ENCODE measurements at regions not wholly inside any gene's neighbourhood (a gene's known extent, or its start where the extent isn't known, plus 50 kb on each side); places are given as distances from the start of the nearest gene placed in this dataset.

DNA sequence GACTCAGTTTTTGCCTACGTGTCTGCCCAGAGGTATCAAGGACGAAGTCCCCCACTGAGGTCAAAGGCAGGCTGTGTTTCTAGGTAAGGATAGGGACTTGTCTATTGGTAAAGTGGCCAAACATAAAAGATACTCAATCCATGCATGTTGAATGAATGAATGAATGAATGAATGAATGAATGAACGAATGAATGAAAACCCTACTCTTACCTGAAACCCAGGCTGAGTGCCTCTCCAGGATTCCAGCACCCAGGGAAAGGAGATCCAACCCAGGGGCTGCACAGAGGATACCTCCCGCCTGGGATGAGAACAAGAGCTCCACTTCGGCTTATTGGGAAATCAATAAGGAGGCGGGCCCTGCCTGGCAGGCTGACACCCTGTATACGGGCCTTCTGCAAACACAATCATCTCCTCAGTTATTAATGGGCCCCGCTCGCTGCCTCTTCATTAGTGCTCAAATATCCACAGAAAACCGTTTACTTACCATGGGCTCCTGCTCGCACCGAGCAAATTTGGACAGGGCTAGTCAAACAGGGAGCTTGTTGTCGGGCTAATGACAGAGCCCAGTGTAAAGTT, 177.4 kb downstream of the BUD13 start:
- Mint-ChIP-seq H3K27ac (no peak overlapping the region), H3K27me3 (ENCODE audit: insufficient read depth, low read depth) (peaks cover 17% of the 10 kb centered on the region), H3K9me3 (no peaks in the 10 kb centered on the region), H3K4me3 (no peak overlapping the region), H3K36me3 (no peaks in the 10 kb centered on the region), H3K4me1 (peaks cover 9% of the 10 kb centered on the region)
- H3K36me3 ChIP-seq: no peaks in the 10 kb centered on the region
- TF ChIP-seq, protein P1, sequence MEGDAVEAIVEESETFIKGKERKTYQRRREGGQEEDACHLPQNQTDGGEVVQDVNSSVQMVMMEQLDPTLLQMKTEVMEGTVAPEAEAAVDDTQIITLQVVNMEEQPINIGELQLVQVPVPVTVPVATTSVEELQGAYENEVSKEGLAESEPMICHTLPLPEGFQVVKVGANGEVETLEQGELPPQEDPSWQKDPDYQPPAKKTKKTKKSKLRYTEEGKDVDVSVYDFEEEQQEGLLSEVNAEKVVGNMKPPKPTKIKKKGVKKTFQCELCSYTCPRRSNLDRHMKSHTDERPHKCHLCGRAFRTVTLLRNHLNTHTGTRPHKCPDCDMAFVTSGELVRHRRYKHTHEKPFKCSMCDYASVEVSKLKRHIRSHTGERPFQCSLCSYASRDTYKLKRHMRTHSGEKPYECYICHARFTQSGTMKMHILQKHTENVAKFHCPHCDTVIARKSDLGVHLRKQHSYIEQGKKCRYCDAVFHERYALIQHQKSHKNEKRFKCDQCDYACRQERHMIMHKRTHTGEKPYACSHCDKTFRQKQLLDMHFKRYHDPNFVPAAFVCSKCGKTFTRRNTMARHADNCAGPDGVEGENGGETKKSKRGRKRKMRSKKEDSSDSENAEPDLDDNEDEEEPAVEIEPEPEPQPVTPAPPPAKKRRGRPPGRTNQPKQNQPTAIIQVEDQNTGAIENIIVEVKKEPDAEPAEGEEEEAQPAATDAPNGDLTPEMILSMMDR (IDR thresholded peaks at IDR 0.05): no peak
- no peak for TF ChIP-seq EZH2 (IDR thresholded peaks at IDR 0.05)
- TF ChIP-seq EZH2phosphoT487 (IDR thresholded peaks at IDR 0.05): no peak
- H3K27me3 ChIP-seq: no peaks in the 10 kb centered on the region
- no peaks in the 10 kb centered on the region for H3K9me3 ChIP-seq (ENCODE audit: low read depth)
- H3K79me2 ChIP-seq (ENCODE audit: low read depth): no peaks in the 10 kb centered on the region
- no peaks in the 10 kb centered on the region for H3F3A ChIP-seq (ENCODE audit: low read depth)
- no peak overlapping the region for H3K4me2 ChIP-seq
- no peak overlapping the region for H3K27ac ChIP-seq
- H3K9ac ChIP-seq: no peak overlapping the region
- no peaks in the 10 kb centered on the region for H3K4me1 ChIP-seq
- no peak overlapping the region for H2AFZ ChIP-seq (replicated peaks)
- H3K4me3 ChIP-seq: no peak overlapping the region
- no peaks in the 10 kb centered on the region for H4K20me1 ChIP-seq (ENCODE audit: low read depth)
- DNase-seq (ENCODE audit: low spot score): no peak

DNA sequence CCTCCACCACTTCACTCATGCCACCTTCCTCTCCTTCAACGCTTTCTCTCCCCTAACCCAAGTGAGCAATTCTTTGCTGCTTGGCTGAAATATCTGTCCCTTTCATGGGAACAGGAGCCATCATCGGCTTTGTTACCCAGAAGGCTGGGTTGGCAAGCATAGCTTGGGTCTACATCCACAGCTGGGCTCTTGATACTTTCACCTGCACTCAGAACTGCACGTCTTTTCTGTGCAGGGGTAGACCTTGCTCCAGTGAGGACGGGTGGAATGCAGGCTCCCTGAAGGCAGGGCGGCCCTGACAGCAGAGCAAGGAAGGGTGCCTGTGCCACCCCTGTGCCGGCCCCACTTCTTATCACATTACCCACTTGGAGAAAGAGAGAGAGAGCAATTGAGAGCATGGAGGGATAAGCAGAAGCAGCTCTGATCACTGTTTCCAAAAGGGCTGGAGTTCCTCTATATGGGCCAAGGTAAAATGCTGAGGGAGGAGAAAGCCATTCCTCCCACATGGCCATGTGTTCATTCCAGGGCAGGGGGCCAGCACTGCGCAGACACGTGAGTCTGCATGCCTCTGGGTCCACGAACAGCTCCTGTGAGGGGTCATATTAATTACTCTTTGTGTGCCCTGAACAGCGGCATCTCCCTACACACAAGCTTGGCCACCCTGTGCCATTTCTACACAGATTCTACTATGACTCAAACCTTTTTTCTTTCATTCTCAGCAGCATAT, 181.8 kb downstream of the BUD13 start:
- no peak for DNase-seq (ENCODE audit: low spot score)
- no peaks in the 10 kb centered on the region for H3K36me3 ChIP-seq
- TF ChIP-seq EZH2 (IDR thresholded peaks at IDR 0.05) (no peak), EZH2phosphoT487 (IDR thresholded peaks at IDR 0.05) (no peak)
- TF ChIP-seq, protein P1 (IDR thresholded peaks at IDR 0.05): no peak
- H3K4me3 Mint-ChIP-seq: peak overlapping the region; percentile 9
- H3K4me3 ChIP-seq: no peak overlapping the region
- no peaks in the 10 kb centered on the region for H3K9me3 Mint-ChIP-seq
- peaks cover 9% of the 10 kb centered on the region for H3K4me1 Mint-ChIP-seq
- no peak overlapping the region for H3K9ac ChIP-seq
- no peak overlapping the region for H3K27ac Mint-ChIP-seq
- no peak overlapping the region for H3K27ac ChIP-seq
- H3K4me2 ChIP-seq: no peak overlapping the region
- no peak overlapping the region for H2AFZ ChIP-seq (replicated peaks)
- peaks cover 11% of the 10 kb centered on the region for H3K27me3 Mint-ChIP-seq (ENCODE audit: insufficient read depth, low read depth)
- H3K27me3 ChIP-seq: peaks cover 4% of the 10 kb centered on the region
- H3K79me2 ChIP-seq (ENCODE audit: low read depth): no peaks in the 10 kb centered on the region
- no peaks in the 10 kb centered on the region for H3K36me3 Mint-ChIP-seq
- H3K4me1 ChIP-seq: no peaks in the 10 kb centered on the region
- H4K20me1 ChIP-seq (ENCODE audit: low read depth): no peaks in the 10 kb centered on the region
- H3F3A ChIP-seq (ENCODE audit: low read depth): no peaks in the 10 kb centered on the region
- H3K9me3 ChIP-seq (ENCODE audit: low read depth): no peaks in the 10 kb centered on the region

DNA sequence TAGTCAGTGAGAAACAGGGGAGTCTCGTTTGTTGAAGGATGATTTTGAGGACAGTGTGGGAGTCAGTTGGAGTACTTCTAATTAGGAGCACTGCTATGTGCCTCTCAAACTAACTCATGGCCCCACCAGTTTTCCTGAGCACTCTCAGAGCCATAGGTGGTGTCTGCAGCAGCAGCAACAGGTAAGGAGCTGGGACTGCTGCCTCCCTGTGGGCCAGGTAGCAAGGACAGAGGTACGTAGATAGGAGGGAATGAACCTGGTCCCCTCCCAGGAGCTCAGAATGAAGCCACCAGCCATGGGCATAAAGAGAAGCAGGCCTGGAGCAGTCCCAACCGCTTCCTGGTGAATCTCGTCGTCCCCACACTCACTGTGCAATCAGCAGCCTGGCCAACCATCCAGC, 183.4 kb downstream of the BUD13 start:
- Histone ChIP-seq H3K79me2 (ENCODE audit: low read depth) (no peaks in the 10 kb centered on the region), H3K4me1 (no peaks in the 10 kb centered on the region), H3K27me3 (peaks cover 20% of the 10 kb centered on the region), H3K4me2 (no peak overlapping the region), H3K9me3 (ENCODE audit: low read depth) (no peaks in the 10 kb centered on the region), H3K4me3 (no peak overlapping the region), H4K20me1 (ENCODE audit: low read depth) (no peaks in the 10 kb centered on the region), H3F3A (ENCODE audit: low read depth) (no peaks in the 10 kb centered on the region), H3K9ac (no peak overlapping the region), H3K36me3 (no peaks in the 10 kb centered on the region), H2AFZ (replicated peaks) (no peak overlapping the region), H3K27ac (no peak overlapping the region)
- Mint-ChIP-seq H3K27me3 (ENCODE audit: insufficient read depth, low read depth) (peaks cover 13% of the 10 kb centered on the region), H3K27ac (no peak overlapping the region), H3K9me3 (no peaks in the 10 kb centered on the region), H3K4me1 (peaks cover 16% of the 10 kb centered on the region), H3K36me3 (no peaks in the 10 kb centered on the region), H3K4me3 (no peak overlapping the region)
- TF ChIP-seq EZH2 (IDR thresholded peaks at IDR 0.05): no peak
- TF ChIP-seq, protein P1 (IDR thresholded peaks at IDR 0.05): no peak
- TF ChIP-seq EZH2phosphoT487 (IDR thresholded peaks at IDR 0.05): no peak
- no peak for DNase-seq (ENCODE audit: low spot score)
